Transverse colon (tissue), 3 donors: ENCODE measurements at regions not wholly inside any gene's neighbourhood (a gene's known extent, or its start where the extent isn't known, plus 50 kb on each side); places are given as distances from the start of the nearest gene placed in this dataset.

Source experiments
- POLR2A ChIP-seq: fragments of 450-650 bp; IDR thresholded peaks from one replicate; pipeline ENCODE4 v1.6.1; 2016; ENCODE audit warnings: antibody characterized with exemption, mild to moderate bottlenecking, moderate library complexity
- POLR2AphosphoS5 ChIP-seq, 3 donors: sonication (generic); formaldehyde crosslinking; IDR thresholded peaks; one replicate each; pipeline ENCODE4 v1.6.1; 2016; ENCODE audit warnings: antibody characterized with exemption in 3 of 3

DNA sequence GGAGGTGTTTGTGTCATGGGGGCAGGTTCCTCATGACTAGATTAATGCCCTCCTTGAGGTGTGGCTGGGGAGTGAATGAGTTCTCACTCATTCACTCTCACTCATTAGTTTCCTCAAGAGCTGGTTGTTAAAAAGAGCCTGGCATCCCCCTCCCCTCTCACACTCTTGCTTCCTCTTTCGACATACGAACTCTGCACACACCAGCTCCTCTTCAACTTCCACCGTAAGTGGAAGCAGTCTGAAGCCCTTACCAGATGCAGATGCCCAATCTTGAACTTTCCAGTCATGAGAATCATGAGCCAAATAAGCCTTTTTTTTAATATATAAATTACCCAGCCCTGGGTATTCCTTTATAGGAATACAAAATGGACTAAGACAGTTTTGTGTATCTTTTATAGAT is 82.5 kb downstream of the SPRY4 start:
- no peak for TF ChIP-seq POLR2AphosphoS5 (IDR thresholded peaks at IDR 0.05)
- TF ChIP-seq POLR2A = no peak
